ENCODE measurements at regions not wholly inside any gene's neighbourhood (a gene's known extent, or its start where the extent isn't known, plus 50 kb on each side); places are given as distances from the start of the nearest gene placed in this dataset.

- Histone ChIP-seq H2BK15ac (ENCODE audit: low read depth, poor library complexity, severe bottlenecking) (no peak overlapping the region), H2BK12ac (ENCODE audit: low read length in 2 of 2) (no peak overlapping the region), H3K36me3 (ENCODE audit: control insufficient read depth in 1 of 2, insufficient read depth in 2 of 2, low read depth in 1 of 2, low read length in 2 of 2) (no peaks in the 10 kb centered on the region), H3K23ac (ENCODE audit: low read length in 2 of 2) (no peak overlapping the region), H3K27me3 (ENCODE audit: control insufficient read depth in 1 of 2, insufficient read depth in 1 of 2, low read length in 2 of 2) (peaks cover 37 to 67% of the 10 kb centered on the region in 2 experiments), H3K18ac (ENCODE audit: low read depth in 1 of 2, low read length in 2 of 2) (no peak overlapping the region), H3K79me1 (replicated peaks; ENCODE audit: low read length, poor library complexity, severe bottlenecking) (no peaks in the 10 kb centered on the region), H3K4me2 (ENCODE audit: low read length, poor library complexity, severe bottlenecking) (no peak overlapping the region), H3K4me3 (ENCODE audit: insufficient read depth in 1 of 2, low read depth in 1 of 2, low read length in 2 of 2) (no peak overlapping the region), H2AK5ac (ENCODE audit: low read length, severe bottlenecking) (no peak overlapping the region), H3K27ac (ENCODE audit: low read length, poor library complexity, severe bottlenecking) (no peak overlapping the region), H3K4ac (ENCODE audit: low read depth in 1 of 2, low read length in 2 of 2) (no peak overlapping the region), H3K9ac (ENCODE audit: low read length) (no peak overlapping the region), H2BK120ac (ENCODE audit: low read depth, low read length) (no peak overlapping the region), H3K4me1 (ENCODE audit: control insufficient read depth, insufficient read depth, low read depth, low read length) (no peaks in the 10 kb centered on the region), H3K9me3 (ENCODE audit: control insufficient read depth, low read length) (no peaks in the 10 kb centered on the region), H3K14ac (ENCODE audit: low read length in 2 of 2) (no peak overlapping the region), H2AFZ (ENCODE audit: low read depth, low read length) (no peak overlapping the region), H4K91ac (ENCODE audit: low read length) (no peak overlapping the region), H2BK5ac (ENCODE audit: low read depth, low read length, poor library complexity, severe bottlenecking) (no peak overlapping the region), H4K8ac (ENCODE audit: low read length) (no peak overlapping the region)
- WGBS: 73% methylated on average over 2 of the region's 3 CpGs
- no peak for DNase-seq
Observed at GRCh38 chr3:127448161-127448561, 142.4 kb downstream of the TPRA1 start.

- no peak overlapping the region for H3K18ac ChIP-seq (ENCODE audit: low read depth in 1 of 2, low read length in 2 of 2)
- peaks cover 28 to 63% of the 10 kb centered on the region in 2 experiments for H3K27me3 ChIP-seq (ENCODE audit: control insufficient read depth in 1 of 2, insufficient read depth in 1 of 2, low read length in 2 of 2)
- no peak overlapping the region for H2BK15ac ChIP-seq (ENCODE audit: low read depth, poor library complexity, severe bottlenecking)
- no peak overlapping the region for H3K4ac ChIP-seq (ENCODE audit: low read depth in 1 of 2, low read length in 2 of 2)
- H3K9ac ChIP-seq (ENCODE audit: low read length): no peak overlapping the region
- H2BK12ac ChIP-seq (ENCODE audit: low read length in 2 of 2): no peak overlapping the region
- no peak overlapping the region for H3K4me2 ChIP-seq (ENCODE audit: low read length, poor library complexity, severe bottlenecking)
- H2BK5ac ChIP-seq (ENCODE audit: low read depth, low read length, poor library complexity, severe bottlenecking): no peak overlapping the region
- no peak for DNase-seq
- H2BK120ac ChIP-seq (ENCODE audit: low read depth, low read length): no peak overlapping the region
- no peak overlapping the region for H3K27ac ChIP-seq (ENCODE audit: low read length, poor library complexity, severe bottlenecking)
- no peaks in the 10 kb centered on the region for H3K4me1 ChIP-seq (ENCODE audit: control insufficient read depth, insufficient read depth, low read depth, low read length)
- no peak overlapping the region for H4K91ac ChIP-seq (ENCODE audit: low read length)
- H2AFZ ChIP-seq (ENCODE audit: low read depth, low read length): no peak overlapping the region
- H2AK5ac ChIP-seq (ENCODE audit: low read length, severe bottlenecking): no peak overlapping the region
- H3K79me1 ChIP-seq (replicated peaks; ENCODE audit: low read length, poor library complexity, severe bottlenecking): no peaks in the 10 kb centered on the region
- WGBS: 87% methylated on average over 4 of the region's 4 CpGs
- no peak overlapping the region for H3K4me3 ChIP-seq (ENCODE audit: insufficient read depth in 1 of 2, low read depth in 1 of 2, low read length in 2 of 2)
- H3K9me3 ChIP-seq (ENCODE audit: control insufficient read depth, low read length): no peaks in the 10 kb centered on the region
- no peak overlapping the region for H4K8ac ChIP-seq (ENCODE audit: low read length)
- H3K23ac ChIP-seq (ENCODE audit: low read length in 2 of 2): no peak overlapping the region
- H3K36me3 ChIP-seq (ENCODE audit: control insufficient read depth in 1 of 2, insufficient read depth in 2 of 2, low read depth in 1 of 2, low read length in 2 of 2): no peaks in the 10 kb centered on the region
- H3K14ac ChIP-seq (ENCODE audit: low read length in 2 of 2): no peak overlapping the region
Observed at GRCh38 chr3:127446756-127447155, 143.8 kb downstream of the TPRA1 start.

- Histone ChIP-seq H2AK5ac (ENCODE audit: low read length, severe bottlenecking) (no peak overlapping the region), H2BK15ac (ENCODE audit: low read depth, poor library complexity, severe bottlenecking) (no peak overlapping the region), H2BK120ac (ENCODE audit: low read depth, low read length) (no peak overlapping the region), H2BK5ac (ENCODE audit: low read depth, low read length, poor library complexity, severe bottlenecking) (no peak overlapping the region), H3K9me3 (ENCODE audit: control insufficient read depth, low read length) (no peaks in the 10 kb centered on the region), H3K79me1 (replicated peaks; ENCODE audit: low read length, poor library complexity, severe bottlenecking) (no peaks in the 10 kb centered on the region), H3K4me2 (ENCODE audit: low read length, poor library complexity, severe bottlenecking) (no peak overlapping the region), H3K14ac (ENCODE audit: low read length in 2 of 2) (no peak overlapping the region), H3K36me3 (ENCODE audit: control insufficient read depth in 1 of 2, insufficient read depth in 2 of 2, low read depth in 1 of 2, low read length in 2 of 2) (no peaks in the 10 kb centered on the region), H3K23ac (ENCODE audit: low read length in 2 of 2) (no peak overlapping the region), H3K4me1 (ENCODE audit: control insufficient read depth, insufficient read depth, low read depth, low read length) (no peaks in the 10 kb centered on the region), H3K4me3 (ENCODE audit: insufficient read depth in 1 of 2, low read depth in 1 of 2, low read length in 2 of 2) (no peak overlapping the region), H4K8ac (ENCODE audit: low read length) (no peak overlapping the region), H3K27ac (ENCODE audit: low read length, poor library complexity, severe bottlenecking) (no peak overlapping the region), H4K91ac (ENCODE audit: low read length) (no peak overlapping the region), H2BK12ac (ENCODE audit: low read length in 2 of 2) (no peak overlapping the region), H3K18ac (ENCODE audit: low read depth in 1 of 2, low read length in 2 of 2) (no peak overlapping the region), H2AFZ (ENCODE audit: low read depth, low read length) (no peak overlapping the region), H3K4ac (ENCODE audit: low read depth in 1 of 2, low read length in 2 of 2) (no peak overlapping the region), H3K27me3 (ENCODE audit: control insufficient read depth in 1 of 2, insufficient read depth in 1 of 2, low read length in 2 of 2) (peaks cover 24 to 62% of the 10 kb centered on the region in 2 experiments), H3K9ac (ENCODE audit: low read length) (no peak overlapping the region)
- 83% methylated on average over 14 of the region's 14 CpGs for WGBS
- no peak for DNase-seq
Observed at GRCh38 chr3:127445581-127446343, 144.8 kb downstream of the TPRA1 start.

GRCh38 chr3:127444761-127445160, 145.8 kb downstream of the TPRA1 start:
- Histone ChIP-seq H2BK12ac (ENCODE audit: low read length in 2 of 2) (no peak overlapping the region), H2AFZ (ENCODE audit: low read depth, low read length) (no peak overlapping the region), H2BK120ac (ENCODE audit: low read depth, low read length) (no peak overlapping the region), H3K36me3 (ENCODE audit: control insufficient read depth in 1 of 2, insufficient read depth in 2 of 2, low read depth in 1 of 2, low read length in 2 of 2) (no peaks in the 10 kb centered on the region), H2AK5ac (ENCODE audit: low read length, severe bottlenecking) (no peak overlapping the region), H2BK5ac (ENCODE audit: low read depth, low read length, poor library complexity, severe bottlenecking) (no peak overlapping the region), H3K9me3 (ENCODE audit: control insufficient read depth, low read length) (no peaks in the 10 kb centered on the region), H3K18ac (ENCODE audit: low read depth in 1 of 2, low read length in 2 of 2) (no peak overlapping the region), H3K9ac (ENCODE audit: low read length) (no peak overlapping the region), H3K4me2 (ENCODE audit: low read length, poor library complexity, severe bottlenecking) (no peak overlapping the region), H3K4ac (ENCODE audit: low read depth in 1 of 2, low read length in 2 of 2) (no peak overlapping the region), H3K79me1 (replicated peaks; ENCODE audit: low read length, poor library complexity, severe bottlenecking) (no peaks in the 10 kb centered on the region), H4K8ac (ENCODE audit: low read length) (no peak overlapping the region), H3K14ac (ENCODE audit: low read length in 2 of 2) (no peak overlapping the region), H2BK15ac (ENCODE audit: low read depth, poor library complexity, severe bottlenecking) (no peak overlapping the region), H4K91ac (ENCODE audit: low read length) (no peak overlapping the region), H3K4me1 (ENCODE audit: control insufficient read depth, insufficient read depth, low read depth, low read length) (no peaks in the 10 kb centered on the region), H3K23ac (ENCODE audit: low read length in 2 of 2) (no peak overlapping the region), H3K27ac (ENCODE audit: low read length, poor library complexity, severe bottlenecking) (no peak overlapping the region), H3K27me3 (ENCODE audit: control insufficient read depth in 1 of 2, insufficient read depth in 1 of 2, low read length in 2 of 2) (peaks cover 23 to 54% of the 10 kb centered on the region in 2 experiments), H3K4me3 (ENCODE audit: insufficient read depth in 1 of 2, low read depth in 1 of 2, low read length in 2 of 2) (no peak overlapping the region)
- DNase-seq: no peak
- 40% methylated on average over 2 of the region's 2 CpGs for WGBS
